ENCODE measurements at regions not wholly inside any gene's neighbourhood (a gene's known extent, or its start where the extent isn't known, plus 50 kb on each side); places are given as distances from the start of the nearest gene placed in this dataset.

- no peak for DNase-seq
Measured at GRCh38 chr12:126347421-126347820, 1282.2 kb downstream of the AACS start.

GRCh38 chr12:126349383-126349782 is 1284.1 kb downstream of the AACS start:
- DNase-seq = no peak

GRCh38 chr12:126353604-126354003 is 1288.4 kb downstream of the AACS start:
- DNase-seq = no peak

- DNase-seq = no peak
Measured at GRCh38 chr12:126354633-126355032, 1289.4 kb downstream of the AACS start.

GRCh38 chr12:126355346-126355745 is 1290.1 kb downstream of the AACS start:
- no peak for DNase-seq

- no peak for DNase-seq
Measured at GRCh38 chr12:126358806-126359205, 1293.6 kb downstream of the AACS start.

- DNase-seq = no peak
Measured at GRCh38 chr12:126359216-126359615, 1294.0 kb downstream of the AACS start.

GRCh38 chr12:126361804-126362203 is 1296.6 kb downstream of the AACS start:
- DNase-seq = no peak

- DNase-seq = no peak
Measured at GRCh38 chr12:126362493-126362892, 1297.3 kb downstream of the AACS start.

- DNase-seq = no peak
Measured at GRCh38 chr12:126362964-126363363, 1297.7 kb downstream of the AACS start.

GRCh38 chr12:126369487-126370463 is 1304.5 kb downstream of the AACS start:
- DNase-seq = no peak

- DNase-seq = no peak
Measured at GRCh38 chr12:126383506-126383905, 1318.3 kb downstream of the AACS start.

- peak; percentile 58 for DNase-seq
Measured at GRCh38 chr12:126384026-126384564, 1318.9 kb downstream of the AACS start.

GRCh38 chr12:126385785-126386184 is 1320.5 kb downstream of the AACS start:
- DNase-seq = no peak

GRCh38 chr12:126389220-126389841 is 1324.1 kb downstream of the AACS start:
- DNase-seq = no peak

- no peak for DNase-seq
Measured at GRCh38 chr12:126389961-126390360, 1324.7 kb downstream of the AACS start.

GRCh38 chr12:126390969-126391566 is 1325.8 kb downstream of the AACS start:
- no peak for DNase-seq

GRCh38 chr12:126396536-126396935 is 1331.3 kb downstream of the AACS start:
- DNase-seq = no peak

- no peak for DNase-seq
Measured at GRCh38 chr12:126397071-126397581, 1331.9 kb downstream of the AACS start.

GRCh38 chr12:126397660-126398059 is 1332.4 kb downstream of the AACS start:
- no peak for DNase-seq

GRCh38 chr12:126400831-126401230 is 1335.6 kb downstream of the AACS start:
- DNase-seq = no peak

- DNase-seq = peak; percentile 17
Measured at GRCh38 chr12:126404293-126404881, 1339.2 kb downstream of the AACS start.

- no peak for DNase-seq
Measured at GRCh38 chr12:126418400-126418799, 1353.2 kb downstream of the AACS start.
